VCaP (cell line): ENCODE measurements at regions not wholly inside any gene's neighbourhood (a gene's known extent, or its start where the extent isn't known, plus 50 kb on each side); places are given as distances from the start of the nearest gene placed in this dataset.

Experiments used
- H3K27ac ChIP-seq: fragments of 450-650 bp; 2 replicates; pipeline ENCODE4 v1.5.1; 2017
- CTCF ChIP-seq: fragments of 450-650 bp; conservative IDR thresholded peaks from 2 replicates; pipeline ENCODE4 v1.5.1; 2017; ENCODE audit warnings: mild to moderate bottlenecking, moderate library complexity

DNA sequence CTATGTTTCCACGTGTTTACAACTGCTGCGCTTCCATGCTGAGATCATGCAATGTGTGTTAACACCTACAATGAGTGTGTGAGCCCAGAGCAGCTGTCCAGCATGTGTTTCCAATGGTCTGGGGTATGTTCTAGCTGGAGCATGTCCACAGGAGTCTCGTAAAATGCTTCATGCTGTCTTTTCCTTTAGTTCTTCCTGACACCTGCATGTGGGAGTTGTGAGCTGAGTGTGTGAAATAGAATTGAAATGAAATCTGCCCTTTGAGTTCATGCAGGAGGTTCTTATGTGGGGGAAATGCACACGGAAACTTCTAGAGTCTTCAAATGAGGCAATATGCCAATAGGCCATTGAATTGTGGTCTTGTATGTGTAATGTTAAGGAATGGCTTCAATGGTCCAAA is 205.1 kb downstream of the RND3 start:
- TF ChIP-seq CTCF: no peak
- H3K27ac ChIP-seq: no peak overlapping the region

- no peak for TF ChIP-seq CTCF
- no peak overlapping the region for H3K27ac ChIP-seq
These were observed 207.2 kb downstream of the RND3 start for GRCh38 chr2:150280231-150280630.

GRCh38 chr2:150279686-150280085 is 207.8 kb downstream of the RND3 start:
- no peak for TF ChIP-seq CTCF
- no peak overlapping the region for H3K27ac ChIP-seq

DNA sequence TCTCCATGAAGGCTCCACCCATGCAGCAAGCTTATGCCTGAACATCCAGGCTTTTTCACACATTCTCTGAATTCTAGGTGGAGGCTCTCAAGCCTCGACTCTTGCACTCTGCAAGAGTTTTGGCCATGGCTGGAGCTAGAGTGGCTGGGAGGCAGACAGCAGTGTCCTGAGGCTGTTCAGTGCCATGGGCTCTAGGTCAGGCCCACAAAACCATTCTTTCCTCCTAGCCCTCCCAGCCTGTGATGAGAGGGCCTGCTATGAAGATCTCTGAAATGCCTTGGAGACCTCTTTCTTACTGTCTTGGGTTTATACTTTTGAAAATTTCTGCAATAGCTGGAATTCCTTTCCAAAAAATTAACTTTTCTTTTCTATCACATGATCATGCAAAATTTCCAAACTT is 210.7 kb downstream of the RND3 start:
- no peak overlapping the region for H3K27ac ChIP-seq
- no peak for TF ChIP-seq CTCF

GRCh38 chr2:150274108-150274507 is 213.4 kb downstream of the RND3 start:
- H3K27ac ChIP-seq: no peak overlapping the region
- TF ChIP-seq CTCF: no peak

- H3K27ac ChIP-seq: no peak overlapping the region
- no peak for TF ChIP-seq CTCF
These were observed 215.3 kb downstream of the RND3 start for GRCh38 chr2:150271952-150272802.

- TF ChIP-seq CTCF: no peak
- H3K27ac ChIP-seq: no peak overlapping the region
These were observed 219.6 kb downstream of the RND3 start for GRCh38 chr2:150267651-150268415.
